ENCODE measurements at regions not wholly inside any gene's neighbourhood (a gene's known extent, or its start where the extent isn't known, plus 50 kb on each side); places are given as distances from the start of the nearest gene placed in this dataset.

- Histone ChIP-seq H3K4me2 (ENCODE audit: low read length) (no peak overlapping the region), H3K4me3 (ENCODE audit: low read depth, low read length, poor library complexity, severe bottlenecking) (no peak overlapping the region), H4K20me1 (ENCODE audit: insufficient read depth, low read length) (no peaks in the 10 kb centered on the region), H3K36me3 (ENCODE audit: insufficient read depth, low read length) (no peaks in the 10 kb centered on the region), H3K9me2 (ENCODE audit: insufficient read depth, low read length) (no peaks in the 10 kb centered on the region), H3K27ac (ENCODE audit: low read depth, low read length, poor library complexity, severe bottlenecking) (no peak overlapping the region), H3K79me2 (ENCODE audit: insufficient read depth, low read depth, low read length) (no peaks in the 10 kb centered on the region), H3K4me1 (ENCODE audit: insufficient read depth, low read length, poor library complexity, severe bottlenecking) (no peaks in the 10 kb centered on the region), H2AFZ (ENCODE audit: low read length) (no peak overlapping the region), H3K9me3 (ENCODE audit: low read length) (no peaks in the 10 kb centered on the region)
- DNase-seq (ENCODE audit: low spot score): no peak
- ChIA-PET POLR2A (interaction anchor here (1.0 kb wide), 1 partner anchor 19 kb away, joined by 3 read pairs; no protein-coding TSS in a partner anchor), CTCF (ENCODE audit: unreplicated experiment) (no interaction called here)
- intact Hi-C loops (cut with micrococcal nuclease; ENCODE audit: unreplicated experiment): no loop called here
- TF ChIP-seq CTCF (conservative IDR thresholded peaks at IDR 0.05; ENCODE audit: low read length): no peak
- no peak for TF ChIP-seq EZH2phosphoT487 (IDR thresholded peaks at IDR 0.05; ENCODE audit: borderline replicate concordance, low read depth, low read length)
- BruUV-seq (replicated peaks): no TSS peak
These were observed 460.1 kb downstream of the NAF1 start for GRCh38 chr4:162706632-162707031.

DNA sequence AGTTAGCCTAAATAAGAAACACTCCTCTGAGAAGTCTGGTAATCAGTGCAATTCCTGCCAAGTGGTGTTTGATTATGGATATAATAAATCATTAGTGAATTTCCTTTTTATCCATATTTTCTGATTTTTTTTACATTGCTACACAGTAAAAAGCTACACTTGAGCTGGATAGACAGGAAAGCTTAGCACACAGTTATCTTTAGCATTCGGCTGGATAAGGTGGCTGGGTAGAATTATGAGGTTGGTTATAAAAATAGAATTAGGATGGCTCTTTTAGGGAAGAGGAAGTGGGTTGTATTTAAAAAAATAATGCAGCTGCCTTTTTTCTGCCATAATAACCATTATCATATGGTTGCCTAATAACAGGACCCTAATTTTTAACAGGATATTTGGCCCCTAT is 460.6 kb downstream of the NAF1 start:
- H4K20me1 ChIP-seq (ENCODE audit: insufficient read depth, low read length): no peaks in the 10 kb centered on the region
- CTCF ChIA-PET (ENCODE audit: unreplicated experiment): no interaction called here

More for the DNA sequence above, 460.6 kb downstream of the NAF1 start:
- Histone ChIP-seq H3K36me3 (ENCODE audit: insufficient read depth, low read length) (no peaks in the 10 kb centered on the region), H3K9me3 (ENCODE audit: low read length) (no peaks in the 10 kb centered on the region), H3K4me3 (ENCODE audit: low read depth, low read length, poor library complexity, severe bottlenecking) (no peak overlapping the region), H3K79me2 (ENCODE audit: insufficient read depth, low read depth, low read length) (no peaks in the 10 kb centered on the region), H2AFZ (ENCODE audit: low read length) (no peak overlapping the region), H3K4me1 (ENCODE audit: insufficient read depth, low read length, poor library complexity, severe bottlenecking) (no peaks in the 10 kb centered on the region), H3K9me2 (ENCODE audit: insufficient read depth, low read length) (no peaks in the 10 kb centered on the region), H3K27ac (ENCODE audit: low read depth, low read length, poor library complexity, severe bottlenecking) (no peak overlapping the region), H3K4me2 (ENCODE audit: low read length) (no peak overlapping the region)
- intact Hi-C loops (cut with micrococcal nuclease; ENCODE audit: unreplicated experiment): no loop called here
- no peak for DNase-seq (ENCODE audit: low spot score)
- POLR2A ChIA-PET: interaction anchor here (1.0 kb wide), 1 partner anchor 18 kb away, joined by 3 read pairs; no protein-coding TSS in a partner anchor
- BruUV-seq (replicated peaks): no TSS peak
- TF ChIP-seq CTCF (conservative IDR thresholded peaks at IDR 0.05; ENCODE audit: low read length) (no peak), EZH2phosphoT487 (IDR thresholded peaks at IDR 0.05; ENCODE audit: borderline replicate concordance, low read depth, low read length) (no peak)
